Breast epithelium (tissue), 4 donors: ENCODE measurements at regions not wholly inside any gene's neighbourhood (a gene's known extent, or its start where the extent isn't known, plus 50 kb on each side); places are given as distances from the start of the nearest gene placed in this dataset.
"Not testable (repeated sequence)": the region's sequence is repeated elsewhere in the genome, so short reads cannot be mapped to it uniquely, and the experiment has no call there.

Experiments used
- DNase-seq, 2 donors: peaks; one replicate each; pipeline ENCODE4 v3.0.0-alpha.2; 2019; ENCODE audit warnings: low spot score in 2 of 2
- H3K27ac ChIP-seq, 2 donors: fragments of 200-600 bp; sonication (generic) in 1 of 2; one replicate each; pipeline ENCODE4 v1.5.1; 2016 to 2019; ENCODE audit warnings: mild to moderate bottlenecking in 1 of 2
- H3K27me3 ChIP-seq, 2 donors: fragments of 200-600 bp; sonication (generic) in 1 of 2; one replicate each; pipeline versions ENCODE4 v1.5.1 to v1.6.0; 2017 to 2019; ENCODE audit warnings: control low read depth in 1 of 2, mild to moderate bottlenecking in 1 of 2
- H3K36me3 ChIP-seq: fragments of 200-600 bp; one replicate; pipeline ENCODE4 v1.5.1; 2019
- H3K4me1 ChIP-seq, 2 donors: fragments of 200-600 bp; sonication (generic); one replicate each; pipeline ENCODE4 v1.5.1; 2016 to 2019; ENCODE audit warnings: control low read depth in 1 of 2
- H3K4me3 ChIP-seq, 3 donors: fragments of 200-600 bp; sonication (generic); 1 replicate in 2 of 3; 2 replicates in 1 of 3; pipeline ENCODE4 v1.5.1; 2016 to 2019; ENCODE audit warnings: mild to moderate bottlenecking in 3 of 3, moderate library complexity in 2 of 3
- H3K9me3 ChIP-seq, 2 donors: fragments of 200-600 bp; sonication (generic) in 1 of 2; one replicate each; pipeline ENCODE4 v1.5.1; 2016 to 2019; ENCODE audit warnings: control low read depth in 1 of 2
- POLR2A ChIP-seq: fragments of 450-650 bp; IDR thresholded peaks from one replicate; pipeline ENCODE4 v1.6.1; 2016; ENCODE audit warnings: antibody characterized with exemption, mild to moderate bottlenecking, moderate library complexity
- POLR2AphosphoS5 ChIP-seq, 3 donors: sonication (generic); formaldehyde crosslinking; IDR thresholded peaks; one replicate each; pipeline ENCODE4 v1.6.1; 2017; ENCODE audit warnings: antibody characterized with exemption in 3 of 3
- intact Hi-C: fragments of 100-400 bp; cut with DNase I; formaldehyde crosslinking; loops from one replicate; pipeline ENCODE4 v1.15.1; 2023; ENCODE audit warnings: low total_unique reads
- TF ChIP-seq, protein P1 (sequence below), 3 donors: fragments of 450-650 bp; IDR thresholded peaks; one replicate each; pipeline ENCODE4 v1.5.1; 2016 to 2017; ENCODE audit warnings: antibody characterized with exemption in 3 of 3, mild to moderate bottlenecking in 3 of 3, moderate library complexity in 3 of 3

DNA sequence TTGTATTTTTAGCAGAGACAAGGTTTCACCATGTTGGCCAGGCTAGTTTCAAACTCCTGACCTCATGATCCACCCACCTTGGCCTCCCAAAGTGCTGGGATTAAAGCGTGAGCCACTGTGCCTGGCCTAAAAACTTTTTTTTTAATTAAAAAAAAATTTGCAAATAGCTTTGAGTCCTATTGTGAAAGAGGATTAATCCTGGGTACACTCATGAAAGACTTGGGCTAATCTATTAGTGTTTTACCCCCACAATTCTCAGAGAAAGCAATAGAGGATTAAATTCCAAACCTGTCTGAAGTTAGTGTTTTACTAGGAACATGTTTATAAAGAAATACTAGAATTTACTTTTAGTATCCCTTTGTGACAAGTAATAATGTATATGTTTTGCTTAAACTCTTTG is 76.9 kb upstream of the ITGB1 start:
- no peak for TF ChIP-seq POLR2AphosphoS5 (IDR thresholded peaks at IDR 0.05)
- TF ChIP-seq, protein P1, sequence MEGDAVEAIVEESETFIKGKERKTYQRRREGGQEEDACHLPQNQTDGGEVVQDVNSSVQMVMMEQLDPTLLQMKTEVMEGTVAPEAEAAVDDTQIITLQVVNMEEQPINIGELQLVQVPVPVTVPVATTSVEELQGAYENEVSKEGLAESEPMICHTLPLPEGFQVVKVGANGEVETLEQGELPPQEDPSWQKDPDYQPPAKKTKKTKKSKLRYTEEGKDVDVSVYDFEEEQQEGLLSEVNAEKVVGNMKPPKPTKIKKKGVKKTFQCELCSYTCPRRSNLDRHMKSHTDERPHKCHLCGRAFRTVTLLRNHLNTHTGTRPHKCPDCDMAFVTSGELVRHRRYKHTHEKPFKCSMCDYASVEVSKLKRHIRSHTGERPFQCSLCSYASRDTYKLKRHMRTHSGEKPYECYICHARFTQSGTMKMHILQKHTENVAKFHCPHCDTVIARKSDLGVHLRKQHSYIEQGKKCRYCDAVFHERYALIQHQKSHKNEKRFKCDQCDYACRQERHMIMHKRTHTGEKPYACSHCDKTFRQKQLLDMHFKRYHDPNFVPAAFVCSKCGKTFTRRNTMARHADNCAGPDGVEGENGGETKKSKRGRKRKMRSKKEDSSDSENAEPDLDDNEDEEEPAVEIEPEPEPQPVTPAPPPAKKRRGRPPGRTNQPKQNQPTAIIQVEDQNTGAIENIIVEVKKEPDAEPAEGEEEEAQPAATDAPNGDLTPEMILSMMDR (IDR thresholded peaks at IDR 0.05) = no peak
- no peak for TF ChIP-seq POLR2A

DNA sequence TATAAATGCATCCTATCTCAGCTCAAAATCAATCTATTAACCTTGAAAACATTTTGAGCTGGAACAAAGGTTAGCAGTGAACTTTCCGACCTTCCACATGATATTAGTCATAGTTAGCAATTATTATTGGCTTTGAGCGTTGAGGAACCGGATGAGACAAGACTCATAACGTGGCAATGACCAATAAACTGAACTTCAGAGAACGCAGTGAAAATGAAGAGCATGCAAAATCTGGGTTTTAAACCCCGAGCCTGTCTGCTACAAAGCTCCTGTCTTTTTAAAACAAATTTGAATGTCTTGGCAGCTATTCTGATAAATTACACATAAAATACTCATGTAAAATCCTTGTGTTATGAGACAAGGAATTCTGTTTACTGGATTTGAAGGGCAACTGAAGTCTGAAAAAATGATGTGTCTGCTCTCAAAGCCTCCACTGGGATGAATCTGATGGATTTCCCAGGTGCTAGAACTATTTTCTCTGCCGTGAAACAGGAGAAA is 74.7 kb upstream of the ITGB1 start:
- Histone ChIP-seq H3K9me3 (no peaks in the 10 kb centered on the region), H3K27ac (no peak overlapping the region), H3K27me3 (no peaks in the 10 kb centered on the region), H3K4me3 (no peak overlapping the region), H3K36me3 (no peaks in the 10 kb centered on the region), H3K4me1 (no peaks in the 10 kb centered on the region)
- DNase-seq = no peak
- intact Hi-C loops = no loop called here
- TF ChIP-seq POLR2AphosphoS5 (IDR thresholded peaks at IDR 0.05) (no peak), POLR2A (no peak)
- TF ChIP-seq, protein P1 (IDR thresholded peaks at IDR 0.05) = no peak

More for the DNA sequence above, 76.9 kb upstream of the ITGB1 start:
- Histone ChIP-seq H3K27me3 (no peaks in the 10 kb centered on the region), H3K27ac (no peak overlapping the region), H3K4me3 (no peak overlapping the region), H3K36me3 (no peaks in the 10 kb centered on the region), H3K9me3 (no peaks in the 10 kb centered on the region), H3K4me1 (no peaks in the 10 kb centered on the region)
- intact Hi-C loops = no loop called here
- no peak for DNase-seq

DNA sequence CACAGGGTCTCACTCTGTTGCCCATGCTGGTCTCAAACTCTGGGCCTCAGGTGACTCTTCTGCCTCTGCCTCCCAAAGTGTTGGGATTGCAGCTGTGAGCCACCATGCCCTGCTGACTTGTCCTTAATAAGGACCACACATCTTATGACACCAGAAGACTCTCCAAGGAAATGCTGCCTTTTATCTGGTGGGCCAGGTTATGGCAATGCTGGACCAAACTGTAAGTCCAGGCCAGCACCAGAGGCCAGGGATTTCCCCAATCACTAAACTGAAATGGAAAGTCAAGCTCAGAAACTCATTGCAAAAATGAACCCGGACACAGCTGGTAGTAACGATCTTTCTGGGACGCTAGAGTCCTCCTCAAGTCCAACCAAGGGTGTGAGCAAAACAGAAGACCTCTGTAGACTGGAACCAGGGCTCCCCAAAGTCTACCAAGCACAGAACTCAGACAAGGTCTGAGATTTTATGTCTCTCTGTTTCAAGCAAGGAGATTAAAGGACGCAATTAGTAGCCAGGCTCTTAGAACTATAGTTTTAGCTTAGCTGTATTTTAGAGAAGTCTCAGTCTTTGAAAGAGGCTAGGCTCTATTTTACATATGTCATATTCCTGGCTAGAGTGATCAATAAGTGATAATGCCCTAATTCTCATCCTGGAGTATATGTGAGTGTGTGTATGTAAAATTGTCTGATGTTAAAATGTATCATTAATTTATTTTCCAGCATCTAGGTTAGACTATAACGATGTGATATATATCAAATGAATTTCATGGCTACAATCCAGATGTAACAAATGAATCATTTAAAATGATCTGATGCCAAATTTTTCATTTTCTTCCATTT is 74.0 kb upstream of the ITGB1 start:
- DNase-seq = no peak
- Histone ChIP-seq H3K4me3 (no peak overlapping the region), H3K36me3 (no peaks in the 10 kb centered on the region), H3K27me3 (no peaks in the 10 kb centered on the region), H3K4me1 (no peaks in the 10 kb centered on the region), H3K27ac (no peak overlapping the region), H3K9me3 (no peaks in the 10 kb centered on the region)
- intact Hi-C loops = no loop called here
- TF ChIP-seq POLR2A (no peak), POLR2AphosphoS5 (IDR thresholded peaks at IDR 0.05) (no peak)
- TF ChIP-seq, protein P1 (IDR thresholded peaks at IDR 0.05) = no peak

DNA sequence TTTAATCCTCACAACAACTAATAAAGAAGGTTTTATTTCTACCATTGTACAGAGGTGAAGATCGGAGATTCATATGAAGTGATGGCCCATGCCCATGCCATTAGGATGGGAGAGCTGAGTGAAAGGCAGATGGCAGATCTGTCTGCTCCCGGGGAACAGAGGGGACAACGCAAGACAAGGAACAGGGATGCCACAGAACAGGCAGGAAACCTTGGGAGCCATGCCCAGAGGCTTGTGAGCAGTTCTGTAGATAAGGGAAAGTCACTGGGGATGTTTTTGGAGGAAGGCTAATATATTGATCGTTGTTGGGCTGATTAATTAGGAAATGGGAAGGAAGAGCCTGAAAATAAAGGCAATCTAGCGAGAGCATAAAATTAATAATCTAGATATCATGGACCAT is 73.1 kb upstream of the ITGB1 start:
- no peak overlapping the region for H3K4me3 ChIP-seq
- H3K9me3 ChIP-seq = no peaks in the 10 kb centered on the region
- no peak overlapping the region for H3K27ac ChIP-seq
- intact Hi-C loops = no loop called here
- DNase-seq = no peak
- no peaks in the 10 kb centered on the region for H3K36me3 ChIP-seq
- TF ChIP-seq POLR2AphosphoS5 (IDR thresholded peaks at IDR 0.05) = no peak
- TF ChIP-seq, protein P1 (IDR thresholded peaks at IDR 0.05) = no peak
- TF ChIP-seq POLR2A = no peak
- H3K4me1 ChIP-seq = no peaks in the 10 kb centered on the region
- H3K27me3 ChIP-seq = no peaks in the 10 kb centered on the region

DNA sequence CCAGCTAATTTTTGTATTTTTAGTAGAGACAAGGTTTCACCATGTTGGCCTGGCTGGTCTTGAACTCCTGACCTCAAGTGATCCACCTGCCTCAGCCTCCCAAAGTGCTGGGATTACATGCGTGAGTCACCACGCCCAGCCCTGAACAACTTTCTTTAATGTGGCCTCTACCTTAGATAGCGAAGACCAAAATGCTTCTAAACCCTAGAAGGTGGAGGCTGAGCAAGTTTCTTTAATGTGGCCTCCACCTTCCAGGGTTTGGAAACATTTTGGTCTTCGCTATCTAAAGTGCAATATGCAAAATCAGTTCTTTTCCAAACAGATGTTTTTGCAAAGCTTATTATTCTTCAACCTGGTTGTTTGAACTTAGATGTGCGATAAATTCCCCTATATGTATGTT is 70.5 kb upstream of the ITGB1 start:
- DNase-seq, intact Hi-C loops, H3K9me3 ChIP-seq, H3K36me3 ChIP-seq, H3K4me1 ChIP-seq, H3K27me3 ChIP-seq, H3K27ac ChIP-seq, H3K4me3 ChIP-seq: not testable (repeated sequence)
